HEK293 (cell line): ENCODE measurements at regions not wholly inside any gene's neighbourhood (a gene's known extent, or its start where the extent isn't known, plus 50 kb on each side); places are given as distances from the start of the nearest gene placed in this dataset.

Experiments used
- CTCF ChIA-PET: fragments of 350-600 bp; formaldehyde crosslinking; extraction: SDS; loops from one replicate; lab custom pipeline; 2021; ENCODE audit warnings: antibody characterized with exemption; lab: Yijun Ruan, JAX
- POLR2A ChIA-PET: fragments of 300-600 bp; formaldehyde crosslinking; extraction: SDS; loops from one replicate; lab custom pipeline; 2020; ENCODE audit warnings: antibody characterized with exemption, inconsistent platforms; lab: Yijun Ruan, JAX
- H3K27ac ChIP-seq: fragments of 200-500 bp; sonication (Bioruptor generic); 2 replicates; pipeline ENCODE4 v1.5.1; 2014; ENCODE audit warnings: low read depth, low read length, control low read depth, inconsistent platforms; ENCODE audit errors: extremely low read depth
- H3K36me3 ChIP-seq, 2 experiments: fragments of 200-500 bp in 1 of 2; sonication (Bioruptor generic) in 1 of 2; 1 replicate in 1 of 2; 2 replicates in 1 of 2; pipeline ENCODE4 v1.5.1; 2014 to 2017; ENCODE audit warnings: inconsistent platforms in 2 of 2, low read length in 2 of 2; ENCODE audit not compliant: control insufficient read depth in 2 of 2, insufficient read depth in 1 of 2
- H3K4me1 ChIP-seq: fragments of 200-500 bp; sonication (Bioruptor generic); 2 replicates; pipeline ENCODE4 v1.5.1; 2014; ENCODE audit warnings: mild to moderate bottlenecking, low read length, inconsistent platforms; ENCODE audit not compliant: control insufficient read depth, insufficient read depth
- H3K4me3 ChIP-seq: 2 replicates; pipeline ENCODE4 v1.5.1; 2011; ENCODE audit warnings: low read depth, mild to moderate bottlenecking, control low read depth, low read length, moderate library complexity
- H3K9me3 ChIP-seq: fragments of 200-500 bp; sonication (Bioruptor generic); 2 replicates; pipeline ENCODE4 v1.5.1; 2014; ENCODE audit warnings: low read depth, low read length, inconsistent platforms; ENCODE audit not compliant: control insufficient read depth, insufficient read depth
- GLI2 ChIP-seq: fragments of 450-650 bp; formaldehyde crosslinking; IDR thresholded peaks from 2 replicates; pipeline ENCODE4; 2017; ENCODE audit warnings: missing biosample characterization, missing genetic modification characterization, low read depth, borderline replicate concordance
- OVOL3 ChIP-seq: fragments of 450-650 bp; formaldehyde crosslinking; IDR thresholded peaks from 2 replicates; pipeline ENCODE4 v1.5.1; 2016; ENCODE audit warnings: missing biosample characterization, missing genetic modification characterization
- PRDM10 ChIP-seq: fragments of 450-650 bp; formaldehyde crosslinking; IDR thresholded peaks from 2 replicates; pipeline ENCODE4 v1.5.1; 2016; ENCODE audit warnings: missing biosample characterization, missing genetic modification characterization
- TCF7L2 ChIP-seq: IDR thresholded peaks from 2 replicates; pipeline ENCODE4 v1.6.1; 2011; ENCODE audit warnings: low read depth, mild to moderate bottlenecking, inconsistent platforms, low read length, moderate library complexity, borderline replicate concordance
- YY2 ChIP-seq: fragments of 450-650 bp; formaldehyde crosslinking; IDR thresholded peaks from 2 replicates; pipeline ENCODE4 v1.5.1; 2016; ENCODE audit warnings: missing biosample characterization, missing genetic modification characterization
- ZBTB1 ChIP-seq: fragments of 450-650 bp; formaldehyde crosslinking; IDR thresholded peaks from 2 replicates; pipeline ENCODE4 v1.5.1; 2016; ENCODE audit warnings: missing biosample characterization, missing genetic modification characterization
- ZFP3 ChIP-seq: fragments of 450-650 bp; formaldehyde crosslinking; IDR thresholded peaks from 2 replicates; pipeline ENCODE4 v1.5.1; 2016; ENCODE audit warnings: low read depth, missing biosample characterization, missing genetic modification characterization
- ZNF132 ChIP-seq: fragments of 450-650 bp; formaldehyde crosslinking; IDR thresholded peaks from 2 replicates; pipeline ENCODE4 v1.5.1; 2017; ENCODE audit warnings: missing biosample characterization, missing genetic modification characterization, borderline replicate concordance
- ZNF138 ChIP-seq: fragments of 450-650 bp; formaldehyde crosslinking; IDR thresholded peaks from 2 replicates; pipeline ENCODE4 v1.5.1; 2016; ENCODE audit warnings: missing biosample characterization, missing genetic modification characterization, borderline replicate concordance
- ZNF174 ChIP-seq: fragments of 450-650 bp; formaldehyde crosslinking; IDR thresholded peaks from 2 replicates; pipeline ENCODE4 v1.5.0; 2017; ENCODE audit warnings: missing biosample characterization, mild to moderate bottlenecking, missing genetic modification characterization
- ZNF175 ChIP-seq: fragments of 450-650 bp; formaldehyde crosslinking; IDR thresholded peaks from 2 replicates; pipeline ENCODE4 v1.5.1; 2016; ENCODE audit warnings: missing biosample characterization, missing genetic modification characterization
- ZNF311 ChIP-seq: fragments of 450-650 bp; formaldehyde crosslinking; IDR thresholded peaks from 2 replicates; pipeline ENCODE4 v1.5.1; 2017; ENCODE audit warnings: missing biosample characterization, missing genetic modification characterization, borderline replicate concordance
- ZNF48 ChIP-seq: fragments of 450-650 bp; formaldehyde crosslinking; IDR thresholded peaks from 2 replicates; pipeline ENCODE4 v1.5.1; 2016; ENCODE audit warnings: missing biosample characterization, missing genetic modification characterization
- ZNF548 ChIP-seq: fragments of 450-650 bp; formaldehyde crosslinking; IDR thresholded peaks from 2 replicates; pipeline ENCODE4 v1.5.1; 2016; ENCODE audit warnings: missing biosample characterization, missing genetic modification characterization
- ZNF596 ChIP-seq: fragments of 450-650 bp; IDR thresholded peaks from 2 replicates; pipeline ENCODE4 v1.5.0; 2018; ENCODE audit warnings: missing biosample characterization, mild to moderate bottlenecking, missing genetic modification characterization, moderate library complexity
- ZNF626 ChIP-seq: fragments of 450-650 bp; sonication (Bioruptor Pico); formaldehyde crosslinking; IDR thresholded peaks from 2 replicates; pipeline ENCODE4 v1.5.1; 2018; ENCODE audit warnings: missing biosample characterization, missing genetic modification characterization, inconsistent platforms
- ZNF747 ChIP-seq: fragments of 450-650 bp; formaldehyde crosslinking; IDR thresholded peaks from 2 replicates; pipeline ENCODE4 v1.5.1; 2016; ENCODE audit warnings: missing biosample characterization, missing genetic modification characterization
- ZNF76 ChIP-seq: fragments of 450-650 bp; formaldehyde crosslinking; IDR thresholded peaks from 2 replicates; pipeline ENCODE4; 2016; ENCODE audit warnings: low read depth, missing biosample characterization, missing genetic modification characterization, borderline replicate concordance
- ZNF792 ChIP-seq: fragments of 450-650 bp; formaldehyde crosslinking; IDR thresholded peaks from 2 replicates; pipeline ENCODE4 v1.5.1; 2016; ENCODE audit warnings: missing biosample characterization, missing genetic modification characterization
- ZNF837 ChIP-seq: fragments of 450-650 bp; formaldehyde crosslinking; IDR thresholded peaks from 2 replicates; pipeline ENCODE4 v1.5.1; 2016; ENCODE audit warnings: missing biosample characterization, missing genetic modification characterization
- TF ChIP-seq, protein P1 (sequence below): fragments of 450-650 bp; formaldehyde crosslinking; IDR thresholded peaks from 2 replicates; pipeline ENCODE4 v1.5.1; 2016; ENCODE audit warnings: missing biosample characterization, missing genetic modification characterization

DNA sequence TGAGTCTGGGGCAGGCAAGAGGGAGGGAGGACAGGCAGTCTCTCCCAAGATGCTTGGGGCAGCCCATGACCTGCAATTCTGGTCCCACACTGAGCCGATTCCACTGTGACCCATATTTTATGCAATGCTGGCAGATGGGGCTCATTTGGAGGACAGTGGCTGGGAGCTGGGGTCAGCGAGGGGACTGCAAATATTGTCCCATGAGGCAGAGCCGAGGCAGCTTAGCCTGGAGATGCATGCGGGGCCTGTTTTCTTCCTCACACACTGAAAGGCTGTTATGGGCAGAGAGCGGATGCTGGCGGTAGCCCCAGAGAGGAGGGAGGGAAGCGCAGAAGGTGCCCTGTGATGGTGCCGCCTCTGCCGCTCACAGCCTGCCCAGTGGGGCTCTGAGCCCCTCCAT lies 128.5 kb upstream of the POU3F1 start:
- Histone ChIP-seq H3K27ac (no peak overlapping the region), H3K4me1 (no peaks in the 10 kb centered on the region), H3K9me3 (no peaks in the 10 kb centered on the region), H3K4me3 (no peak overlapping the region), H3K36me3 (no peaks in the 10 kb centered on the region)
- TF ChIP-seq ZNF175 (tag by site-specific recombination) (no peak), ZNF174 (tag by site-specific recombination) (no peak), ZFP3 (tag by site-specific recombination) (no peak), ZNF138 (tag by site-specific recombination) (no peak)
- TF ChIP-seq, protein P1, sequence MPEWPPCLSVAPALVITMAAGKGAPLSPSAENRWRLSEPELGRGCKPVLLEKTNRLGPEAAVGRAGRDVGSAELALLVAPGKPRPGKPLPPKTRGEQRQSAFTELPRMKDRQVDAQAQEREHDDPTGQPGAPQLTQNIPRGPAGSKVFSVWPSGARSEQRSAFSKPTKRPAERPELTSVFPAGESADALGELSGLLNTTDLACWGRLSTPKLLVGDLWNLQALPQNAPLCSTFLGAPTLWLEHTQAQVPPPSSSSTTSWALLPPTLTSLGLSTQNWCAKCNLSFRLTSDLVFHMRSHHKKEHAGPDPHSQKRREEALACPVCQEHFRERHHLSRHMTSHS (tag by site-specific recombination) = no peak
- POLR2A ChIA-PET = no interaction called here
- CTCF ChIA-PET = interaction anchor here (0.6 kb wide), 1 partner anchor 448 kb away, joined by 5 read pairs; no protein-coding TSS in a partner anchor

DNA sequence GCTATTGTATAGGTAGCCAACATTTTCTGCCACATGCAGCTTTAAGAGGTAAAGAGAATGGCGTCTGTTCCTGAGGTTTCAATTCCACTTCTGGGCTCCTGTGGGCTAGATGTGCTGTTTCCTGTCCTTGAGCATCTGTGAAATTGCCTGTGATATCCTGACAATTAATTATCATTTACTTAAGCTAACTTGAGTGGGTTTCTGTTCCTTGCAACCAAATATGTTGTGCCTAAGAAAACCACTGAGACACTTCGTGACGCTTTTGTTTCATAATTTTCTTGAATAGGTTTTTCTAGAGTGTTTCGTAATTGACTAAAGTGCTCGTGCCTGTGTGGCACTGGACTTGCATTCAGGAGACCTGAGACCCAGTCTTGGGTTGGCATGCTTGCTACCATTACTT lies 127.3 kb upstream of the POU3F1 start:
- no peaks in the 10 kb centered on the region for H3K4me1 ChIP-seq
- TF ChIP-seq ZNF747 = no peak
- TF ChIP-seq ZNF792 = no peak
- no peak for TF ChIP-seq ZNF548
- TF ChIP-seq ZNF48 (tag by site-specific recombination) = no peak
- TF ChIP-seq ZBTB1 = no peak
- TF ChIP-seq TCF7L2 = no peak
- no peak for TF ChIP-seq ZNF311 (tag by site-specific recombination)
- no peak for TF ChIP-seq YY2 (tag by site-specific recombination)
- no peak for TF ChIP-seq ZNF837 (tag by site-specific recombination)
- no peak for TF ChIP-seq ZNF76
- no peak for TF ChIP-seq ZNF596 (tag by site-specific recombination)
- TF ChIP-seq ZNF132 (tag by site-specific recombination) = no peak
- no peak for TF ChIP-seq GLI2
- no peak for TF ChIP-seq OVOL3 (tag by site-specific recombination)
- no peak for TF ChIP-seq PRDM10 (tag by site-specific recombination)
- no peak for TF ChIP-seq ZNF626 (tag by site-specific recombination)
- TF ChIP-seq, all 188 proteins: peak for 0
- ChIA-PET CTCF (no interaction called here), POLR2A (no interaction called here)
- no peak overlapping the region for H3K4me3 ChIP-seq
- H3K36me3 ChIP-seq = no peaks in the 10 kb centered on the region
- no peaks in the 10 kb centered on the region for H3K9me3 ChIP-seq
- no peak overlapping the region for H3K27ac ChIP-seq
